HepG2 (cell line): ENCODE measurements at regions not wholly inside any gene's neighbourhood (a gene's known extent, or its start where the extent isn't known, plus 50 kb on each side); places are given as distances from the start of the nearest gene placed in this dataset.

ENCODE experiments used
- ATAC-seq: fragments of 200-7000 bp; cut with Tn5 transposase; 3 replicates; pipeline ENCODE4 v1.9.1; 2020; ENCODE audit warnings: mild to moderate bottlenecking, moderate library complexity
- BruUV-seq: library from RNA; stranded (reverse); fragments of 400-500 nt; replicated peaks from 2 replicates; lab custom pipeline; 2021; lab: Mats Ljungman, UMichigan
- CTCF ChIA-PET: fragments of 300-600 bp; formaldehyde crosslinking; extraction: SDS; loops from one replicate; lab custom pipeline; 2021; ENCODE audit warnings: low total read pairs, inconsistent platforms, low intra/inter-chr PET ratio; lab: Yijun Ruan, JAX
- POLR2A ChIA-PET: fragments of 350-600 bp; sonication (Branson Sonifier 250); formaldehyde crosslinking; loops from one replicate; lab custom pipeline; 2020; ENCODE audit warnings: antibody characterized with exemption, inconsistent platforms; lab: Yijun Ruan, JAX
- DNase-seq: peaks from one replicate; pipeline ENCODE4 v3.0.0-alpha.2; 2015; ENCODE audit warnings: low spot score
- FAIRE-seq: peaks from 3 replicates; lab custom pipeline; 2011; peaks lifted over from hg19 to GRCh38; lab: Jason Lieb, UNC
- H2AFZ ChIP-seq: one replicate; pipeline ENCODE4 v1.6.1; 2011; ENCODE audit warnings: low read length, inconsistent platforms
- H3K27ac ChIP-seq: fragments of 300-600 bp; 3 replicates; pipeline ENCODE4 v1.8.0; 2011; ENCODE audit warnings: mixed run types, mild to moderate bottlenecking, mixed read lengths, low read length, inconsistent platforms; ENCODE audit not compliant: insufficient read depth; ENCODE audit errors: extremely low read length
- H3K27me3 ChIP-seq, 2 experiments: fragments of 200-600 bp in 1 of 2; 2 replicates in 1 of 2; 3 replicates in 1 of 2; pipeline versions ENCODE4 v1.6.0 to v1.8.0; 2011; ENCODE audit warnings: low read length in 2 of 2, mild to moderate bottlenecking in 2 of 2, moderate library complexity in 2 of 2, inconsistent platforms in 1 of 2; ENCODE audit not compliant: insufficient read depth in 2 of 2, control insufficient read depth in 1 of 2
- H3K36me3 ChIP-seq, 2 experiments: fragments of 200-600 bp in 1 of 2; replicated peaks in 1 of 2; 2 replicates in 1 of 2; 3 replicates in 1 of 2; pipeline versions ENCODE4 v1.5.1 to v1.8.0; 2011; ENCODE audit warnings: low read length in 2 of 2, inconsistent platforms in 1 of 2; ENCODE audit not compliant: insufficient read depth in 2 of 2, control insufficient read depth in 1 of 2
- H3K4me1 ChIP-seq: 2 replicates; pipeline ENCODE4 v1.5.1; 2012; ENCODE audit warnings: low read length, inconsistent platforms; ENCODE audit not compliant: insufficient read depth
- H3K4me2 ChIP-seq: 2 replicates; pipeline ENCODE4 v1.6.0; 2011; ENCODE audit warnings: low read depth, low read length, inconsistent platforms
- H3K4me3 ChIP-seq, 3 experiments: fragments of 200-600 bp in 1 of 3; sonication (generic), shearing (Covaris generic) in 1 of 3; replicated peaks in 1 of 3; 2 replicates each; pipeline ENCODE4 v1.5.1; 2011 to 2016; ENCODE audit warnings: low read length in 3 of 3, inconsistent platforms in 2 of 3, low read depth in 2 of 3, mild to moderate bottlenecking in 2 of 3, control low read depth in 1 of 3, mixed read lengths in 1 of 3; ENCODE audit not compliant: insufficient read depth in 1 of 3
- H3K79me2 ChIP-seq: one replicate; pipeline ENCODE4 v1.6.1; 2011; ENCODE audit warnings: low read length, inconsistent platforms; ENCODE audit not compliant: insufficient read depth
- H3K9ac ChIP-seq: 2 replicates; pipeline ENCODE4 v1.6.0; 2011; ENCODE audit warnings: mild to moderate bottlenecking, low read depth, low read length, inconsistent platforms; ENCODE audit not compliant: insufficient read depth
- H3K9me3 ChIP-seq: 2 replicates; pipeline ENCODE4 v1.5.1; 2012; ENCODE audit warnings: mild to moderate bottlenecking, low read length
- H4K20me1 ChIP-seq: 2 replicates; pipeline ENCODE4 v1.6.0; 2011; ENCODE audit warnings: inconsistent platforms, mild to moderate bottlenecking, low read length, moderate library complexity; ENCODE audit not compliant: insufficient read depth
- CEBPB ChIP-seq: IDR thresholded peaks from 2 replicates; pipeline ENCODE4 v1.6.1; 2011; ENCODE audit warnings: low read depth, low read length, improper control_type of control experiment, borderline replicate concordance
- ZFAT ChIP-seq: sonication (generic); formaldehyde crosslinking; conservative IDR thresholded peaks from 2 replicates; pipeline ENCODE4 v1.8.1; 2023; ENCODE audit warnings: missing genetic modification reagents, inconsistent platforms
- WGBS: methylation state at CpG from one replicate; pipeline ENCODE4 v1.1.6; 2017; ENCODE audit warnings: low lambda C conversion rate; 5-methylcytosine and 5-hydroxymethylcytosine counted together
- in situ Hi-C: cut with HindIII; loops from 2 replicates; pipeline ENCODE4 v1.10.0; 2017; ENCODE audit warnings: low pct_unique_long_range_greater_than_20kb; ENCODE audit not compliant: extremely low pct_ligation_motif_present
- intact Hi-C: fragments of 100-400 bp; cut with micrococcal nuclease; formaldehyde crosslinking; loops from one replicate; pipeline ENCODE4 v1.10.0; 2022; ENCODE audit not compliant: unreplicated experiment
- TF ChIP-seq, protein P1 (sequence below): sonication (generic); formaldehyde crosslinking; IDR thresholded peaks from 2 replicates; pipeline ENCODE4 v1.5.1; 2020; ENCODE audit warnings: missing genetic modification reagents, mild to moderate bottlenecking, borderline replicate concordance

DNA sequence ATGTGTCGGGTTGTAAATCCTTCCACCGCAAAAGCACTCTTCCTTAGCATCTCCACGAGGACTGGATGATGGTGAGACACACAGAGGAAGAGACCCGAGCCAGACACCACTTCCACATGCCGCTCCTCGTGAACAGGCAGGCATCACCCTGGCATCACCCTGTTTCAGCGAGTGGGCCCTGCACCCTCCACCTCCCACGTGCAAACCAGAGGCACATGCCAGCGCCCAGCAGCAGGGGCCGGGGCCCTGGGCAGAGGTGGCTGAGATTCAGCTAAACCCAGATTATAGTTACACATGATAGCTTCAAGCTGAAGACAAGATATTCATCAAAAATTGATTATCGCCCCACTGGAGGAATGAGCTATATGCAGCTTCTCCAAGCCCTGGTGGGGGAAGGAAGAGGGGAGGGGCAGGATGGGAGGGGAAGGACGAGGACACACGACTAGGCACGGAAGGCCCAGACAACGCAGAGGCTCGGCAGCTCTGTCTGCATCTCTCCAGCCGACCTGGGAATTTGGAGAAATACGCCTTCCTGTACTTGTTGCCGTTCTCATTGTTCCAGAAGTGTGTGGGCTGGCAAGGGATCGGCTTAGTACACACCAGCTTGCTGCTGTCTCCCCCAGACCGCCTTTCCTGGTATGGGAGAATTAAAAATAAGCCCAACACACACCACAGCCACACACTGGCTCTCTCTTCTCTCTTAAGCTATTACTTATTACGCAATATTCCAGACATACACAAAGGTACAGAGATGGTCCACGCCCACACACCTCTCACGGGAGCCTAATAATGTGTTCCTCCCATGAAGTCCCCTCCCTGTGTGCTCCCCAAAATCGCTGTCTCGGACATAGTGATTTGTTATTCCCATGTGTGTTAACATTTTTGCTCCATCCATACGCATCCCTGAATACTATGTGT is 50.4 kb upstream of the ZNF354A start:
- in situ Hi-C loops: no loop called here
- ChIA-PET CTCF (no interaction called here), POLR2A (no interaction called here)
- peaks cover 2 to 23% of the 10 kb centered on the region in 2 experiments; a peak in 3 of 5 replicates for H3K27me3 ChIP-seq
- H4K20me1 ChIP-seq: no peaks in the 10 kb centered on the region
- ATAC-seq (no peak), FAIRE-seq (no peak), DNase-seq (no peak)
- no peak overlapping the region for H3K27ac ChIP-seq
- H3K4me3 ChIP-seq: no peak overlapping the region
- H3K9me3 ChIP-seq: no peaks in the 10 kb centered on the region
- WGBS: 62% methylated on average over 21 of the region's 27 CpGs
- H3K4me1 ChIP-seq: peaks cover 17% of the 10 kb centered on the region
- H3K4me2 ChIP-seq: no peak overlapping the region
- TF ChIP-seq, protein P1, sequence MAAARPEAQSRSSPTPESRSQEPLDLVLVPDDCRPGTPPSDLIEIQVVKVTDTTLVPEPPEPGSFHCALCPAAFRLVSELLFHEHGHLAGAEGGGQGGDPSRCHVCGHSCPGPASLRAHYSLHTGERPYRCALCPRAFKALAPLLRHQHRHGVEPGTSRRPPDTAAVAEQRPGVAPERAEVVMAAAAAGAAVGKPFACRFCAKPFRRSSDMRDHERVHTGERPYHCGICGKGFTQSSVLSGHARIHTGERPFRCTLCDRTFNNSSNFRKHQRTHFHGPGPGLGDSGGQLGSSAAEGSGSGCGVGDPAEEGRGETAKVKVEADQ (CRISPR knock-in tag): no peak
- TF ChIP-seq ZFAT (no peak), CEBPB (peak; percentile 74)
- H2AFZ ChIP-seq: no peak overlapping the region
- no peaks in the 10 kb centered on the region for H3K79me2 ChIP-seq
- BruUV-seq: no TSS peak
- intact Hi-C loops: no loop called here
- H3K36me3 ChIP-seq: no peaks in the 10 kb centered on the region
- H3K9ac ChIP-seq: no peak overlapping the region
